COLO829 (cell line): ENCODE measurements at regions not wholly inside any gene's neighbourhood (a gene's known extent, or its start where the extent isn't known, plus 50 kb on each side); places are given as distances from the start of the nearest gene placed in this dataset.
"Not testable (repeated sequence)": the region's sequence is repeated elsewhere in the genome, so short reads cannot be mapped to it uniquely, and the experiment has no call there.

Experiments used
- DNase-seq: peaks from one replicate; pipeline ENCODE4 v3.0.0; 2012; ENCODE audit warnings: low spot score

- no peak for DNase-seq
These were observed 70.8 kb upstream of the SMIM23 start for GRCh38 chr5:171714851-171715250.

- no peak for DNase-seq
These were observed 70.1 kb upstream of the SMIM23 start for GRCh38 chr5:171715551-171715950.

- no peak for DNase-seq
These were observed 65.5 kb upstream of the SMIM23 start for GRCh38 chr5:171720086-171720485.

GRCh38 chr5:171721464-171721863 is 64.2 kb upstream of the SMIM23 start:
- no peak for DNase-seq

- DNase-seq = no peak
These were observed 61.0 kb upstream of the SMIM23 start for GRCh38 chr5:171724468-171725204.

- no peak for DNase-seq
These were observed 60.4 kb upstream of the SMIM23 start for GRCh38 chr5:171725205-171725601.

GRCh38 chr5:171726819-171727218 is 58.8 kb upstream of the SMIM23 start:
- not testable (repeated sequence) for DNase-seq

GRCh38 chr5:171728686-171729085 is 56.9 kb upstream of the SMIM23 start:
- no peak for DNase-seq
